Esophagus squamous epithelium (tissue), 5 donors: ENCODE measurements at regions not wholly inside any gene's neighbourhood (a gene's known extent, or its start where the extent isn't known, plus 50 kb on each side); places are given as distances from the start of the nearest gene placed in this dataset.

Experiments
- DNase-seq: peaks from one replicate; lab custom pipeline; 2025; lab: John Stamatoyannopoulos, UW
- H3K27ac ChIP-seq, 4 donors: fragments of 200-600 bp; sonication (generic); one replicate each; pipeline ENCODE4 v1.5.1; 2016 to 2019; ENCODE audit warnings: mild to moderate bottlenecking in 1 of 4
- H3K27me3 ChIP-seq, 4 donors: fragments of 200-600 bp; sonication (generic); 1 replicate in 3 of 4; 2 replicates in 1 of 4; pipeline versions ENCODE4 v1.5.1 to v1.6.0; 2017 to 2021; ENCODE audit warnings: antibody characterized with exemption in 1 of 4
- H3K36me3 ChIP-seq, 3 donors: fragments of 200-600 bp; sonication (generic); one replicate each; pipeline ENCODE4 v1.5.1; 2016 to 2019
- H3K4me1 ChIP-seq, 3 donors: fragments of 200-600 bp; sonication (generic); one replicate each; pipeline ENCODE4 v1.5.1; 2017 to 2019
- H3K4me3 ChIP-seq, 4 donors: fragments of 200-600 bp; sonication (generic); 1 replicate in 3 of 4; 2 replicates in 1 of 4; pipeline ENCODE4 v1.5.1; 2016 to 2019; ENCODE audit warnings: mild to moderate bottlenecking in 2 of 4, moderate library complexity in 1 of 4
- H3K9me3 ChIP-seq, 3 donors: fragments of 200-600 bp; sonication (generic); one replicate each; pipeline ENCODE4 v1.5.1; 2016 to 2019
- CTCF ChIP-seq, 6 experiments: fragments of 450-650 bp in 4 of 6; fragments of 200-600 bp in 2 of 6; sonication (generic) in 2 of 6; IDR thresholded peaks; one replicate each; pipeline ENCODE4 v1.5.1; 2016 to 2019; ENCODE audit warnings: antibody characterized with exemption in 6 of 6, mild to moderate bottlenecking in 4 of 6, moderate library complexity in 4 of 6
- POLR2A ChIP-seq, 4 donors: fragments of 450-650 bp; IDR thresholded peaks; one replicate each; pipeline ENCODE4 v1.6.1; 2017; ENCODE audit warnings: antibody characterized with exemption in 4 of 4, mild to moderate bottlenecking in 4 of 4, moderate library complexity in 3 of 4
- WGBS, 2 donors: methylation state at CpG; one replicate each; pipeline ENCODE4 v1.1.5; 2018; 5-methylcytosine and 5-hydroxymethylcytosine counted together
- intact Hi-C: fragments of 100-400 bp; cut with DNase I; formaldehyde crosslinking; loops from one replicate; pipeline ENCODE4 v1.15.0; 2022
- donor health status: DM: yes; HTN: yes; CAD: no.

DNA sequence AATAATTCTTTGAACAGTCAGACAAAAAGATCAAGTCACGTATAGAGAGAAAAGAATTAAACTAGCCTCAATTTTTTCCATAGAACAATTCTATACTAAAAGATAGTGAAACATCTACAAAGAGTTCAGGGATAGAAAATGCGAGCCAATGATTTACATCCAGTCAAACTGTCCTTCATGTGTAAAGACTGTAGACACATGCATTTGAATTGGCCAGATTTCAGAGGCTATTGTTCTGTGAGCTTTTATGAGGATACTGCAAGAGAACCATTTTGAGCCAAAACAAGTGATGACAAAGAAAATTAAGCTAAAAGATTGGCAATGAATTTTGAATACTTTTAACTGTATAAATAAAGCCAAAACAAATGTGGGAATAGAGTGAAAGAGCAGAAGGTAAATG, 1230.3 kb downstream of the RPA4 start:
- DNase-seq = no peak
- intact Hi-C loops = no loop called here
- no peak overlapping the region for H3K4me3 ChIP-seq
- H3K4me1 ChIP-seq = no peaks in the 10 kb centered on the region
- H3K27ac ChIP-seq = no peak overlapping the region
- no peaks in the 10 kb centered on the region for H3K36me3 ChIP-seq
- no peaks in the 10 kb centered on the region for H3K27me3 ChIP-seq
- whole genome bisulfite sequencing, 2 donors = 46 to 58% methylated on average over 2 of the region's 2 CpGs
- H3K9me3 ChIP-seq = no peaks in the 10 kb centered on the region
- TF ChIP-seq CTCF (IDR thresholded peaks at IDR 0.05) (no peak), POLR2A (IDR thresholded peaks at IDR 0.05) (no peak)

- intact Hi-C loops = no loop called here
- H3K27ac ChIP-seq = no peak overlapping the region
- H3K36me3 ChIP-seq = no peaks in the 10 kb centered on the region
- no peaks in the 10 kb centered on the region for H3K4me1 ChIP-seq
- no peak for DNase-seq
- WGBS, 2 donors = 81 to 100% methylated on average over 1 of the region's 1 CpG
- H3K4me3 ChIP-seq = no peak overlapping the region
- H3K27me3 ChIP-seq = no peaks in the 10 kb centered on the region
- TF ChIP-seq CTCF (IDR thresholded peaks at IDR 0.05) = no peak
- no peak for TF ChIP-seq POLR2A (IDR thresholded peaks at IDR 0.05)
- H3K9me3 ChIP-seq = no peaks in the 10 kb centered on the region
Observed at GRCh38 chrX:98141466-98141865, 1257.8 kb downstream of the RPA4 start.

DNA sequence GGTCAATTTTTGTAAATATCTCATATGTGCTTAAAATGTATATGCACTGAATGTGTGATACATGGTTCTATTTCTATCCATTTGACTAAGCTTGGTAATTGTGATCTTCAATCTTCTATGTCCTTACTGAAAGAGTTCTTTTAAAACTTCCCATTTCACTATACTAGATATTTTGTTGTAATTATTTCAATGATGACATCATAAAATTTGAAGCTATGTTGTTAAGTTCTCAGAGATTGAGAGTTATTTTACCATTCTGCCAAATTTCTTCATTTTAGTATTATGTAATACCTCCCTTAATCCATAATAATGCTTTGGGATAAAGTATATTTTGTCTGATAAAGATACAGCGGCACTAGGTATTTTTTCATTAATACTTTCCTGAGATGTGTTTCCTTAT, 1307.3 kb downstream of the RPA4 start:
- TF ChIP-seq POLR2A (IDR thresholded peaks at IDR 0.05) (no peak), CTCF (IDR thresholded peaks at IDR 0.05) (no peak)
- intact Hi-C loops = no loop called here
- WGBS, 2 donors = 69 to 71% methylated on average over 1 of the region's 1 CpG

GRCh38 chrX:98194036-98194435, 1310.3 kb downstream of the RPA4 start:
- no peak for TF ChIP-seq CTCF (IDR thresholded peaks at IDR 0.05)
- TF ChIP-seq POLR2A (IDR thresholded peaks at IDR 0.05) = no peak
- no peak overlapping the region for H3K27ac ChIP-seq
- no peak for DNase-seq
- no peak overlapping the region for H3K4me3 ChIP-seq
- H3K9me3 ChIP-seq = no peaks in the 10 kb centered on the region
- 62 to 76% methylated on average over 2 of the region's 2 CpGs for WGBS, 2 donors
- intact Hi-C loops = no loop called here
- no peaks in the 10 kb centered on the region for H3K36me3 ChIP-seq
- peaks cover 0 to 3% (median 0%) of the 10 kb centered on the region in 4 donors for H3K27me3 ChIP-seq
- H3K4me1 ChIP-seq = no peaks in the 10 kb centered on the region

More for the DNA sequence above, 1307.3 kb downstream of the RPA4 start:
- H3K4me1 ChIP-seq = no peaks in the 10 kb centered on the region
- no peak overlapping the region for H3K27ac ChIP-seq
- no peaks in the 10 kb centered on the region for H3K9me3 ChIP-seq
- H3K4me3 ChIP-seq = no peak overlapping the region
- no peak for DNase-seq
- H3K36me3 ChIP-seq = no peaks in the 10 kb centered on the region
- peaks cover 0 to 3% (median 0%) of the 10 kb centered on the region in 4 donors for H3K27me3 ChIP-seq

DNA sequence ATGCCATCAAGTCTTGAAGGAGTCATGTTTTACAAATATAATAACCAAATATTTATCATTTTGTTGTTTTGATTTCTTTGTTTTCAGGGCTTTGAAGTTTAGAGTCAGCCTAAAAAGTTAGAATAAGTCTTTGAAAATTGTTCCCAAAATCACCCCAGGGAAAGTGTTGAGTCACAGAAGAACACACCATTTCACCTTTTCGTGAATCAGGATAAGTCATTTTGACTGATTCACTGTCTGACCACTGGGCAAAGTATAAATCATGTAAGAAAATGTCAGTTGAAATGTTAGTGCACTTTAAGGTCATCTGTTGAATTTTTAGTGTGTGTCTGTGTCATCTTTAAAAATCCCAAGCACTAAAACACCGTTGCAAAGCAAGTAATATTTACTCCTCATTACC, 1320.1 kb downstream of the RPA4 start:
- no peak for DNase-seq
- no peak for TF ChIP-seq CTCF (IDR thresholded peaks at IDR 0.05)
- TF ChIP-seq POLR2A (IDR thresholded peaks at IDR 0.05) = no peak
- intact Hi-C loops = no loop called here
- H3K27me3 ChIP-seq = no peaks in the 10 kb centered on the region
- no peaks in the 10 kb centered on the region for H3K9me3 ChIP-seq
- H3K4me3 ChIP-seq = no peak overlapping the region
- WGBS, 2 donors = 24 to 49% methylated on average over 2 of the region's 2 CpGs
- no peaks in the 10 kb centered on the region for H3K36me3 ChIP-seq
- no peaks in the 10 kb centered on the region for H3K4me1 ChIP-seq
- no peak overlapping the region for H3K27ac ChIP-seq
